HG03342 (cell line): ENCODE measurements at regions not wholly inside any gene's neighbourhood (a gene's known extent, or its start where the extent isn't known, plus 50 kb on each side); places are given as distances from the start of the nearest gene placed in this dataset.

ENCODE experiments used
- ATAC-seq: cut with Tn5 transposase; IDR thresholded peaks from one replicate; pipeline ENCODE4 v1.9.1; 2021; ENCODE audit warnings: mild to moderate bottlenecking, moderate library complexity; ENCODE audit not compliant: unreplicated experiment

GRCh38 chr7:97601931-97602457 lies 129.9 kb upstream of the TAC1 start:
- ATAC-seq: peak; percentile 94

GRCh38 chr7:97620495-97620894 lies 111.4 kb upstream of the TAC1 start:
- no peak for ATAC-seq

DNA sequence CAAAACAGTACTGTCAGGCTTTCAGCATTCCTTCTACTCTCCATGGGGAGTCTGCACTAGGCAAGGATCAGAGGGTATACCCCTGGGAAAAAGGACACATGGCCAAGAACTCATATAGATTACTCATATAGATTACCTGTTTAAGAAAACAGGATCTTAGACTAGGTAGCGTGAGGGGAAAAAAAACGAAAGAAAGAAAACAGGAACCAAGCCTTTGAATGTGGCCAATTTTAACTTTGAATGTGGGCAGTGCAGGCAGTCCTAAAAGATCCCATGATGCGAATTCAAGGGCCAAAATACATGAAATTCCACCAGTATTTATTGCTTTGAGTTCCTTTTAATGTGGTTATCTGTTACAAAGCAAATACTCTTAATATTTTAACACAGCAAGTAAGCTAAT lies 108.6 kb upstream of the TAC1 start:
- peak; percentile 94 for ATAC-seq

DNA sequence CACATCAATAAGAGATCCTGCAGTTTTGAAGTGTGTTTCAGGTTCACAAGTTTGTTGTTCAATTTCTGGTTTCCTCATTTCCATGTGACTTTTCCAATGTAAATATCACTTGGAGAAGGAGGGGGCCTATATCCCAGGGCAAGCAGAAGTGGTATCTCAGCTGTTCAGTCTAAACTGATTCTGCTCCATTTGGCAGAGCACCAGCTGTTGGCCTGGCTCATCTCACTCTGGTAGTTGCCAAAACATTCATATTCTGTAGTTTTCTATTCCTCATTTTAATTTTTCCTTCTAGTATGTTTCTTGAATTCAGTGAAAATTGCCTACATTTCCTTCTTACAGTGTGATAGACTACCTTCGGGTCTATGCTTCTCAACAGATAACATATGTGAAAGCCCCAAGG lies 101.8 kb upstream of the TAC1 start:
- ATAC-seq: no peak

DNA sequence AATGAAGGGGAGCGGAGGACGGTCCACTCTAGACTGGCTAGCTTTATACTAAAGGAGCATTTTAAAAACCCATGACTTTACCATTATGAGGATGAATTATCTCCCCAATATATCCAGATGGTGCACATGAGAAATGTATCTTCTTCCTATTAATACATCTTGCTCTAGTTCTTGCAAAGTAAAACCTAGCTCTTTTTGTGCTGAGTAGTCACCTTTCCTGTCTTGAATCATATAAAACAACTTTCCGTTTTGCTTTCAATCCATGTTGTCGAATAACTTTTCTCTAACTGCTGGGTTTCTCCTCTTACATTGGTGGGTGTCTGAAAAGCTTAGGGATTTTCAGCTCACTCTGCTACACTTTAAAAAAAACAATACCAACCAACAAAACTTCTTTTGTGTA lies 96.3 kb upstream of the TAC1 start:
- ATAC-seq: no peak

GRCh38 chr7:97639036-97639435 lies 92.8 kb upstream of the TAC1 start:
- no peak for ATAC-seq

DNA sequence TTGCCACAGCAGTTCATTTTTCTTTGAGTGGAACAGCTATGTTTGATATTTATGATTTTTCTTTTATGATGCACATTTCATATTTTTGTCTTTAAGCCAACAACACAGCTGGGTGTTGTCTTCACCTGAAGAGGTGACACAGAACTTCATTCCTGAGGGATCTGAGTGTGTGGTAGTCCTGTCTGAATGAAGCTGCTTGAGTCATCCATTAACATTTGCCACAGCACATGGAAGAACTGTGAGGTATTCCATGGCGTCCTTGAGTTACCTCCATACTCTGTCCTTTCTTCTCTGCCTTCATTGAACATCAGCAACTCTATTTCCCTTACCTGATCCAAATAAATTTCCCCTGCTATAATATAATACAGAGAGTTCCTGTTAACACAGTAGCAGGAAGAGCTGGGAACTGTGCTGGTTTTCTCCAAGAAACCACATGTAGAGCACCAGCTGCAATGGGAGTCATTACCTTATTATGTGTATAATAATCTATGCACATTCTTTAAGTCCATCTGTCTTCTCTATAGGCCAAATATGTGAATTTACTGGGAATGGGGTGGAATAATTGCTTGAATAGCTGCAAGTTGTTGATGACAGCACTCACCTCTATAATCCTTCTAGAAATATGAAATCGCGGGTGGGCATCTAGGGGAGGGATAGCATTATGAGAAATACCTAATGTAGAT lies 72.4 kb upstream of the TAC1 start:
- no peak for ATAC-seq

DNA sequence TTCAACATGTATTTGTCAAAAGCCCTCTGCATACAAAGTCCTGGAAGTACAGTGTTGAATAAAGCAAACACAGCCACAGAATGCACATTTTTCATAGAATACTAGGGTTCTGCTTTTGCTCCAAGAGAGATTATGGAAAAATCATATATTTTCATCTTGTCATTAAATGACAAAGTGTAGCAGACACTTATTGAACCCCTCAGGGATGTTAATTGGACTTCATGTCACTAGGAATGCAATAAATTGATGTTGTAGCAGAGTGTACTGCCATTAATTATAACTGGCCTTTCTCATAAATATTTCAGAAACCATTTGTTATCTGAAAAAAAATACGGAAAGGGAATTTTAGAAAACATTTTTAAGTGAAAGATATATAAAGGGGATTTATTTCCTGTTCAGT lies 64.5 kb upstream of the TAC1 start:
- no peak for ATAC-seq

GRCh38 chr7:97671571-97671970 lies 60.3 kb upstream of the TAC1 start:
- ATAC-seq: no peak

DNA sequence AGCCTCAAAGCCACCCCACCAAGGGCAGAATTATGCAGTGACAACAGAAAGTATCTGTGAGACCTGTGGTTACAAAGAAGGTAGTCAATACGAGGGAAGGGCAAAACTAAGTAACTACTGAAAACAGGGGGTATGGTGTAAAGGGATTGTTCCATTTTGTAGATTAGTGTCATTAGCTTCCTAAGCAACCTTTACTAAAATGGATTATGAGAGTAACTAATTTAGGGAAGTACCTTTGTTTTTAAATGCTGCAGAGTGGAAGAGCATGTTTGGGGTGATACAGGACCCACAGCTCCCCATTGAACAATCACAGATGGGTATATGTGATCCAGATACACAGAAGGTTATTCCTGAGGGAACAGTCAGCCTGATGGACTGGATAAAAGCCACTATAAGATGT lies 51.3 kb upstream of the TAC1 start:
- ATAC-seq: no peak
